ENCODE measurements at regions not wholly inside any gene's neighbourhood (a gene's known extent, or its start where the extent isn't known, plus 50 kb on each side); places are given as distances from the start of the nearest gene placed in this dataset.

GRCh38 chr17:77028900-77029299 lies 111.9 kb upstream of the SEC14L1 start:
- TF ChIP-seq YY1 (IDR thresholded peaks at IDR 0.05; ENCODE audit: insufficient read depth, insufficient read length) (no peak), ZNF274 (IDR thresholded peaks at IDR 0.05; ENCODE audit: low read depth, low read length) (no peak)
